ELF-1 (cell line): ENCODE measurements at regions not wholly inside any gene's neighbourhood (a gene's known extent, or its start where the extent isn't known, plus 50 kb on each side); places are given as distances from the start of the nearest gene placed in this dataset.
"Not testable (repeated sequence)": the region's sequence is repeated elsewhere in the genome, so short reads cannot be mapped to it uniquely, and the experiment has no call there.

ENCODE experiments used
- DNase-seq: peaks from one replicate; pipeline ENCODE4 v3.0.0-alpha.2; 2016; ENCODE audit warnings: low read depth, low spot score

GRCh38 chr18:38263066-38263465, 697.5 kb upstream of the CELF4 start:
- no peak for DNase-seq

GRCh38 chr18:38262661-38263060, 697.1 kb upstream of the CELF4 start:
- DNase-seq: no peak

- DNase-seq: peak; percentile 4
Measured at GRCh38 chr18:38257661-38258060, 692.1 kb upstream of the CELF4 start.

- peak; percentile 19 for DNase-seq
Measured at GRCh38 chr18:38256366-38256765, 690.8 kb upstream of the CELF4 start.

GRCh38 chr18:38250971-38251370, 685.4 kb upstream of the CELF4 start:
- peak; percentile 21 for DNase-seq

- no peak for DNase-seq
Measured at GRCh38 chr18:38244480-38244879, 678.9 kb upstream of the CELF4 start.

- no peak for DNase-seq
Measured at GRCh38 chr18:38243291-38243690, 677.7 kb upstream of the CELF4 start.

- DNase-seq: no peak
Measured at GRCh38 chr18:38241736-38242135, 676.1 kb upstream of the CELF4 start.

- DNase-seq: no peak
Measured at GRCh38 chr18:38241216-38241615, 675.6 kb upstream of the CELF4 start.

GRCh38 chr18:38239606-38240005, 674.0 kb upstream of the CELF4 start:
- no peak for DNase-seq

GRCh38 chr18:38237796-38238195, 672.2 kb upstream of the CELF4 start:
- no peak for DNase-seq

- no peak for DNase-seq
Measured at GRCh38 chr18:38221476-38222100, 656.0 kb upstream of the CELF4 start.

- no peak for DNase-seq
Measured at GRCh38 chr18:38198956-38199355, 633.4 kb upstream of the CELF4 start.

GRCh38 chr18:38198526-38198925, 632.9 kb upstream of the CELF4 start:
- DNase-seq: no peak

GRCh38 chr18:38186491-38186890, 620.9 kb upstream of the CELF4 start:
- no peak for DNase-seq

- DNase-seq: no peak
Measured at GRCh38 chr18:38174594-38174993, 609.0 kb upstream of the CELF4 start.

GRCh38 chr18:38174173-38174572, 608.6 kb upstream of the CELF4 start:
- DNase-seq: no peak

- no peak for DNase-seq
Measured at GRCh38 chr18:38170845-38171244, 605.2 kb upstream of the CELF4 start.

GRCh38 chr18:38167623-38168022, 602.0 kb upstream of the CELF4 start:
- DNase-seq: no peak

- not testable (repeated sequence) for DNase-seq
Measured at GRCh38 chr18:38153116-38153515, 587.5 kb upstream of the CELF4 start.

- no peak for DNase-seq
Measured at GRCh38 chr18:38116716-38117115, 551.1 kb upstream of the CELF4 start.

GRCh38 chr18:38115201-38115600, 549.6 kb upstream of the CELF4 start:
- DNase-seq: no peak

- DNase-seq: no peak
Measured at GRCh38 chr18:38087538-38087937, 521.9 kb upstream of the CELF4 start.

GRCh38 chr18:38081516-38081915, 515.9 kb upstream of the CELF4 start:
- DNase-seq: no peak
